H1 (cell line): ENCODE measurements at regions not wholly inside any gene's neighbourhood (a gene's known extent, or its start where the extent isn't known, plus 50 kb on each side); places are given as distances from the start of the nearest gene placed in this dataset.

Source experiments
- BCL11A ChIP-seq, 2 experiments: IDR thresholded peaks; one replicate each; pipeline ENCODE4 v1.6.1; 2011; ENCODE audit warnings: low read depth in 2 of 2, low read length in 2 of 2, mild to moderate bottlenecking in 2 of 2
- CEBPB ChIP-seq: IDR thresholded peaks from 2 replicates; pipeline ENCODE4 v1.6.1; 2012; ENCODE audit warnings: low read depth, low read length
- GTF2F1 ChIP-seq: IDR thresholded peaks from 2 replicates; pipeline ENCODE4 v1.6.1; 2012; ENCODE audit warnings: low read depth, low read length, improper control_type of control experiment, borderline replicate concordance
- JUND ChIP-seq: IDR thresholded peaks from 2 replicates; pipeline ENCODE4 v1.6.1; 2011; ENCODE audit warnings: mild to moderate bottlenecking, improper control_type of control experiment, low read length
- RAD21 ChIP-seq, 2 experiments: IDR thresholded peaks in 1 of 2; conservative IDR thresholded peaks in 1 of 2; 2 replicates each; pipeline ENCODE4 v1.6.1; 2011; ENCODE audit warnings: low read depth in 2 of 2, low read length in 2 of 2, improper control_type of control experiment in 1 of 2, inconsistent platforms in 1 of 2, mild to moderate bottlenecking in 1 of 2, moderate library complexity in 1 of 2
- TF ChIP-seq, protein P1 (sequence below), 3 experiments: IDR thresholded peaks; 1 replicate in 2 of 3; 2 replicates in 1 of 3; pipeline versions ENCODE4 v1.5.1 to v1.6.1; 2011; ENCODE audit warnings: low read length in 3 of 3, mild to moderate bottlenecking in 3 of 3, inconsistent platforms in 2 of 3, low read depth in 1 of 3, moderate library complexity in 1 of 3; ENCODE audit not compliant: insufficient read depth in 1 of 3; ENCODE audit errors: control extremely low read depth in 1 of 3

DNA sequence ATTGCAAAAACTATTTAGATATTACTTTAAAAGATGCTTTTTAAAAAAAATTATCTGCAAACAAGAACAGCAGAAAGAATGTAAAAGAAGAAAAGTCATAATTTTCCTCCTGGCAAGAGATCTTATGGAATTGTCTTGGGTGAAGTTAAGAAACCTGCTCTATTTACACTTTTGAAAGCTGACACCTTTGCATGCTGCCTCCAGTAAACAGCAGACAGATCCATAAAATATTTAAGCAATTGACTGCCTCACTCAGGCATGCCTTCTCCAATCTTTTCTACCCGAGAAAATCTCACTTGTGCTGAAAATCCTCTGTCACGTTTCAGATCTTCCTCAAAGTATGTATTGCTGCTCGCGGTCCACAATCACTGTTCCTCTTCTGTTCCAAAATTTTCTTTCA is 107.9 kb upstream of the ZP4 start (continued):
- TF ChIP-seq, protein P1, sequence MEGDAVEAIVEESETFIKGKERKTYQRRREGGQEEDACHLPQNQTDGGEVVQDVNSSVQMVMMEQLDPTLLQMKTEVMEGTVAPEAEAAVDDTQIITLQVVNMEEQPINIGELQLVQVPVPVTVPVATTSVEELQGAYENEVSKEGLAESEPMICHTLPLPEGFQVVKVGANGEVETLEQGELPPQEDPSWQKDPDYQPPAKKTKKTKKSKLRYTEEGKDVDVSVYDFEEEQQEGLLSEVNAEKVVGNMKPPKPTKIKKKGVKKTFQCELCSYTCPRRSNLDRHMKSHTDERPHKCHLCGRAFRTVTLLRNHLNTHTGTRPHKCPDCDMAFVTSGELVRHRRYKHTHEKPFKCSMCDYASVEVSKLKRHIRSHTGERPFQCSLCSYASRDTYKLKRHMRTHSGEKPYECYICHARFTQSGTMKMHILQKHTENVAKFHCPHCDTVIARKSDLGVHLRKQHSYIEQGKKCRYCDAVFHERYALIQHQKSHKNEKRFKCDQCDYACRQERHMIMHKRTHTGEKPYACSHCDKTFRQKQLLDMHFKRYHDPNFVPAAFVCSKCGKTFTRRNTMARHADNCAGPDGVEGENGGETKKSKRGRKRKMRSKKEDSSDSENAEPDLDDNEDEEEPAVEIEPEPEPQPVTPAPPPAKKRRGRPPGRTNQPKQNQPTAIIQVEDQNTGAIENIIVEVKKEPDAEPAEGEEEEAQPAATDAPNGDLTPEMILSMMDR (IDR thresholded peaks at IDR 0.05; ENCODE audit: control extremely low read depth in 1 of 3, insufficient read depth in 1 of 3, low read depth in 1 of 3, low read length in 3 of 3) = no peak
- TF ChIP-seq BCL11A (IDR thresholded peaks at IDR 0.05; ENCODE audit: low read depth in 2 of 2, low read length in 2 of 2) (no peak), CEBPB (no peak), GTF2F1 (no peak), JUND (no peak), RAD21 (IDR thresholded peaks at IDR 0.05 in 1 of 2, conservative IDR thresholded peaks at IDR 0.05 in 1 of 2; ENCODE audit: low read depth in 2 of 2, low read length in 2 of 2) (no peak)
